ENCODE measurements at regions not wholly inside any gene's neighbourhood (a gene's known extent, or its start where the extent isn't known, plus 50 kb on each side); places are given as distances from the start of the nearest gene placed in this dataset.

- H3K36me3 Mint-ChIP-seq (ENCODE audit: low read depth): no peaks in the 10 kb centered on the region
- H3K27ac Mint-ChIP-seq: no peak overlapping the region
- H3K4me3 Mint-ChIP-seq: no peak overlapping the region
- H3K27me3 Mint-ChIP-seq (ENCODE audit: insufficient read depth): peaks cover 10% of the 10 kb centered on the region
- H3K9me3 Mint-ChIP-seq: no peaks in the 10 kb centered on the region
- DNase-seq: no peak
- H3K4me1 Mint-ChIP-seq (ENCODE audit: low read depth): no peaks in the 10 kb centered on the region
- TF ChIP-seq CTCF (IDR thresholded peaks at IDR 0.05): no peak
Observed at GRCh38 chr3:135807879-135808278, 157.6 kb upstream of the PPP2R3A start.

GRCh38 chr3:135809021-135809634, 156.4 kb upstream of the PPP2R3A start:
- no peak for TF ChIP-seq CTCF (IDR thresholded peaks at IDR 0.05)
- no peaks in the 10 kb centered on the region for H3K9me3 Mint-ChIP-seq
- no peak overlapping the region for H3K27ac Mint-ChIP-seq
- H3K4me3 Mint-ChIP-seq: no peak overlapping the region
- no peak for DNase-seq
- no peaks in the 10 kb centered on the region for H3K36me3 Mint-ChIP-seq (ENCODE audit: low read depth)
- H3K27me3 Mint-ChIP-seq (ENCODE audit: insufficient read depth): peaks cover 12% of the 10 kb centered on the region
- H3K4me1 Mint-ChIP-seq (ENCODE audit: low read depth): no peaks in the 10 kb centered on the region

- Mint-ChIP-seq H3K27ac (no peak overlapping the region), H3K9me3 (no peaks in the 10 kb centered on the region), H3K27me3 (ENCODE audit: insufficient read depth) (peaks cover 12% of the 10 kb centered on the region), H3K36me3 (ENCODE audit: low read depth) (no peaks in the 10 kb centered on the region), H3K4me1 (ENCODE audit: low read depth) (no peaks in the 10 kb centered on the region), H3K4me3 (no peak overlapping the region)
- DNase-seq: no peak
- TF ChIP-seq CTCF (IDR thresholded peaks at IDR 0.05): no peak
Observed at GRCh38 chr3:135811651-135812050, 153.9 kb upstream of the PPP2R3A start.

GRCh38 chr3:135812057-135812456, 153.5 kb upstream of the PPP2R3A start:
- no peak overlapping the region for H3K4me3 Mint-ChIP-seq
- H3K9me3 Mint-ChIP-seq: no peaks in the 10 kb centered on the region
- no peaks in the 10 kb centered on the region for H3K4me1 Mint-ChIP-seq (ENCODE audit: low read depth)
- H3K36me3 Mint-ChIP-seq (ENCODE audit: low read depth): no peaks in the 10 kb centered on the region
- TF ChIP-seq CTCF (IDR thresholded peaks at IDR 0.05): no peak
- DNase-seq: no peak
- H3K27me3 Mint-ChIP-seq (ENCODE audit: insufficient read depth): peaks cover 12% of the 10 kb centered on the region
- no peak overlapping the region for H3K27ac Mint-ChIP-seq

GRCh38 chr3:135834465-135834864, 131.1 kb upstream of the PPP2R3A start:
- TF ChIP-seq CTCF (IDR thresholded peaks at IDR 0.05): no peak
- H3K27me3 Mint-ChIP-seq (ENCODE audit: insufficient read depth): peaks cover 3% of the 10 kb centered on the region
- no peaks in the 10 kb centered on the region for H3K4me1 Mint-ChIP-seq (ENCODE audit: low read depth)
- no peaks in the 10 kb centered on the region for H3K36me3 Mint-ChIP-seq (ENCODE audit: low read depth)
- no peak overlapping the region for H3K27ac Mint-ChIP-seq
- no peak for DNase-seq
- H3K4me3 Mint-ChIP-seq: no peak overlapping the region
- no peaks in the 10 kb centered on the region for H3K9me3 Mint-ChIP-seq
